Left cardiac atrium (tissue), 4 donors: ENCODE measurements at regions not wholly inside any gene's neighbourhood (a gene's known extent, or its start where the extent isn't known, plus 50 kb on each side); places are given as distances from the start of the nearest gene placed in this dataset.
A peak's percentile ranks its signal among the peaks of the same experiment; 100 is the strongest.

ENCODE experiments used
- ATAC-seq, 2 donors: fragments of 200-7000 bp; cut with Tn5 transposase; one replicate each; pipeline ENCODE4 v1.9.1; 2020; ENCODE audit warnings: mild to moderate bottlenecking in 2 of 2, moderate library complexity in 2 of 2
- DNase-seq: peaks from one replicate; pipeline ENCODE4 v3.0.0-alpha.2; 2020
- intact Hi-C, 2 donors: fragments of 100-400 bp; cut with DNase I; formaldehyde crosslinking; loops; one replicate each; pipeline versions ENCODE4 v1.14.1 to v1.15.1; 2022 to 2023
- donor health status: DM: no; HTN: yes; CAD: no.
- donor health status: DM: no; HTN: yes; CAD: no; lungs with severe emphysema.
- donor health status: DM: yes; HTN: yes; CAD: no.
- donor health status: Dilated cardiomyopathy.

- intact Hi-C loops, result loop anchor here in 1 of 2 donors (10.0 kb wide), 1 partner anchor 160 kb away; no protein-coding TSS in a partner anchor
- ATAC-seq, result no peak
Measured at GRCh38 chr6:153214436-153214835, 83.4 kb upstream of the RGS17 start.

GRCh38 chr6:153210083-153210482 is 79.0 kb upstream of the RGS17 start:
- ATAC-seq (peak in 1 of 2 donors; percentile 35), DNase-seq (no peak)
- intact Hi-C loops, result loop anchor here in 1 of 2 donors (10.0 kb wide), 1 partner anchor 155 kb away; no protein-coding TSS in a partner anchor

More at GRCh38 chr6:153214436-153214835, 83.4 kb upstream of the RGS17 start:
- DNase-seq, result no peak

GRCh38 chr6:153208706-153209105 is 77.6 kb upstream of the RGS17 start:
- DNase-seq (no peak), ATAC-seq (peak; percentile 57 to 82)
- intact Hi-C loops, result no loop called here

GRCh38 chr6:153207617-153208016 is 76.5 kb upstream of the RGS17 start:
- intact Hi-C loops, result no loop called here

GRCh38 chr6:153207006-153207405 is 75.9 kb upstream of the RGS17 start:
- intact Hi-C loops, result no loop called here
- no peak for ATAC-seq
- no peak for DNase-seq

More at GRCh38 chr6:153207617-153208016, 76.5 kb upstream of the RGS17 start:
- ATAC-seq (no peak), DNase-seq (no peak)

- intact Hi-C loops, result no loop called here
- DNase-seq (no peak), ATAC-seq (no peak)
Measured at GRCh38 chr6:153192943-153193885, 62.1 kb upstream of the RGS17 start.

GRCh38 chr6:153183925-153184324 is 52.8 kb upstream of the RGS17 start:
- no peak for ATAC-seq
- intact Hi-C loops, result no loop called here
- DNase-seq, result no peak
